ENCODE measurements at regions not wholly inside any gene's neighbourhood (a gene's known extent, or its start where the extent isn't known, plus 50 kb on each side); places are given as distances from the start of the nearest gene placed in this dataset.

- Histone ChIP-seq H3K27ac (no peak overlapping the region), H3K4me2 (ENCODE audit: low read length) (no peak overlapping the region), H3K9me3 (ENCODE audit: control insufficient read depth, low read length) (no peaks in the 10 kb centered on the region), H3K79me2 (no peaks in the 10 kb centered on the region), H3K4me3 (ENCODE audit: low read depth, low read length) (no peak overlapping the region), H3K9ac (no peak overlapping the region), H3K4me1 (no peaks in the 10 kb centered on the region), H2AFZ (no peak overlapping the region), H3K27me3 (ENCODE audit: control insufficient read depth, insufficient read depth, low read length) (no peaks in the 10 kb centered on the region), H3K36me3 (ENCODE audit: control insufficient read depth, insufficient read depth, low read length) (no peaks in the 10 kb centered on the region)
- TF ChIP-seq CTCF (IDR thresholded peaks at IDR 0.05): no peak
Observed at GRCh38 chr4:106588891-106589290, 220.3 kb upstream of the GIMD1 start.

GRCh38 chr4:106587558-106587957, 219.0 kb upstream of the GIMD1 start:
- no peak for TF ChIP-seq CTCF (IDR thresholded peaks at IDR 0.05)
- H3K4me2 ChIP-seq (ENCODE audit: low read length): no peak overlapping the region
- H3K9ac ChIP-seq: no peak overlapping the region
- no peaks in the 10 kb centered on the region for H3K4me1 ChIP-seq
- H3K79me2 ChIP-seq: no peaks in the 10 kb centered on the region
- no peak overlapping the region for H3K4me3 ChIP-seq (ENCODE audit: low read depth, low read length)
- H3K27me3 ChIP-seq (ENCODE audit: control insufficient read depth, insufficient read depth, low read length): no peaks in the 10 kb centered on the region
- no peaks in the 10 kb centered on the region for H3K36me3 ChIP-seq (ENCODE audit: control insufficient read depth, insufficient read depth, low read length)
- no peaks in the 10 kb centered on the region for H3K9me3 ChIP-seq (ENCODE audit: control insufficient read depth, low read length)
- H3K27ac ChIP-seq: no peak overlapping the region
- H2AFZ ChIP-seq: no peak overlapping the region

GRCh38 chr4:106585915-106586349, 217.4 kb upstream of the GIMD1 start:
- no peaks in the 10 kb centered on the region for H3K27me3 ChIP-seq (ENCODE audit: control insufficient read depth, insufficient read depth, low read length)
- no peak for TF ChIP-seq CTCF (IDR thresholded peaks at IDR 0.05)
- no peak overlapping the region for H3K27ac ChIP-seq
- H2AFZ ChIP-seq: no peak overlapping the region
- H3K36me3 ChIP-seq (ENCODE audit: control insufficient read depth, insufficient read depth, low read length): no peaks in the 10 kb centered on the region
- no peak overlapping the region for H3K4me2 ChIP-seq (ENCODE audit: low read length)
- H3K9ac ChIP-seq: no peak overlapping the region
- H3K4me3 ChIP-seq (ENCODE audit: low read depth, low read length): no peak overlapping the region
- no peaks in the 10 kb centered on the region for H3K79me2 ChIP-seq
- no peaks in the 10 kb centered on the region for H3K4me1 ChIP-seq
- no peaks in the 10 kb centered on the region for H3K9me3 ChIP-seq (ENCODE audit: control insufficient read depth, low read length)

- no peaks in the 10 kb centered on the region for H3K4me1 ChIP-seq
- H3K79me2 ChIP-seq: no peaks in the 10 kb centered on the region
- H3K4me2 ChIP-seq (ENCODE audit: low read length): no peak overlapping the region
- H3K36me3 ChIP-seq (ENCODE audit: control insufficient read depth, insufficient read depth, low read length): no peaks in the 10 kb centered on the region
- no peaks in the 10 kb centered on the region for H3K27me3 ChIP-seq (ENCODE audit: control insufficient read depth, insufficient read depth, low read length)
- no peak overlapping the region for H3K9ac ChIP-seq
- no peaks in the 10 kb centered on the region for H3K9me3 ChIP-seq (ENCODE audit: control insufficient read depth, low read length)
- no peak overlapping the region for H2AFZ ChIP-seq
- TF ChIP-seq CTCF (IDR thresholded peaks at IDR 0.05): no peak
- no peak overlapping the region for H3K4me3 ChIP-seq (ENCODE audit: low read depth, low read length)
- no peak overlapping the region for H3K27ac ChIP-seq
Observed at GRCh38 chr4:106584337-106584989, 215.9 kb upstream of the GIMD1 start.

GRCh38 chr4:106583567-106583966, 215.0 kb upstream of the GIMD1 start:
- H2AFZ ChIP-seq: no peak overlapping the region
- H3K27ac ChIP-seq: no peak overlapping the region
- no peaks in the 10 kb centered on the region for H3K27me3 ChIP-seq (ENCODE audit: control insufficient read depth, insufficient read depth, low read length)
- H3K4me2 ChIP-seq (ENCODE audit: low read length): no peak overlapping the region
- no peaks in the 10 kb centered on the region for H3K9me3 ChIP-seq (ENCODE audit: control insufficient read depth, low read length)
- H3K79me2 ChIP-seq: no peaks in the 10 kb centered on the region
- no peak overlapping the region for H3K9ac ChIP-seq
- no peaks in the 10 kb centered on the region for H3K4me1 ChIP-seq
- no peak for TF ChIP-seq CTCF (IDR thresholded peaks at IDR 0.05)
- no peak overlapping the region for H3K4me3 ChIP-seq (ENCODE audit: low read depth, low read length)
- no peaks in the 10 kb centered on the region for H3K36me3 ChIP-seq (ENCODE audit: control insufficient read depth, insufficient read depth, low read length)

All from parathyroid adenoma (tissue), 2 donors.